ENCODE measurements at regions not wholly inside any gene's neighbourhood (a gene's known extent, or its start where the extent isn't known, plus 50 kb on each side); places are given as distances from the start of the nearest gene placed in this dataset.

DNA sequence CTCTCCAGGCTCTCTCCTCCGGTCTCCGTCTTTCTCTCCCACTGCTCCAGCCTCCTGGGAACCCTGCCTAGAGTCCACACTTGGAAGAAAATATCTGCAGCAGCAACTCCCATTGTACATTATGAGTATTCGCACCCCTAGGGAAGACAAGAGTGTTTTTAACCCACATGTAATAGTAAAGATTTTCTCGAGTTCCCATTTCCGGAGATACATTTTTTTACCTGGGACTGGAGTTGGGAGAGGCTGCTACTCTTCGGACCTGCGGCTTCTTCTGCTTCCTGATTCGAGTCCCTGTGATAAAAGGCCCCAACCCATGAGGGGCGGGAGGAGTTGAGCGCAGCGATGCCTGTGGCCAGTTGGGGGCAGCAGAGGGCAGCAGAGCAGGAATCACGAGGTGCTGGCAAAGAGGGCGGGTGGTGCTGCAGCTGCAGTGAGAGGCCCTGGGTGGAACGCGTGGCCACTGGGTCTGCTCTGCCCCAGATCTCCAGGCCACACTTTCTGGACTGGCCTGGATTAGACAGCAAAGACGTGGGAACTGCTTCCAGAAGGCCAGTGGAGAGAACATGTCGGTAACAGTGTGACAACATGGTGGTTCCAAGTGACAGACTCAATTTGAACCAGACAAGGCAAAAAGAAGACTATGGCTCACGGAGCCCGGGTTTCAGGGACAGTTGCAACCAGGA lies 221.0 kb upstream of the CSF3R start:
- no peak overlapping the region for H3K27ac Mint-ChIP-seq
- H3K4me1 Mint-ChIP-seq: peaks cover 7% of the 10 kb centered on the region
- ATAC-seq (peak; percentile 70), DNase-seq (ENCODE audit: low spot score in 2 of 2) (peak; percentile 54 to 81)
- no peak overlapping the region for H3K4me3 Mint-ChIP-seq
- no peaks in the 10 kb centered on the region for H3K9me3 Mint-ChIP-seq
- no peaks in the 10 kb centered on the region for H3K36me3 Mint-ChIP-seq

DNA sequence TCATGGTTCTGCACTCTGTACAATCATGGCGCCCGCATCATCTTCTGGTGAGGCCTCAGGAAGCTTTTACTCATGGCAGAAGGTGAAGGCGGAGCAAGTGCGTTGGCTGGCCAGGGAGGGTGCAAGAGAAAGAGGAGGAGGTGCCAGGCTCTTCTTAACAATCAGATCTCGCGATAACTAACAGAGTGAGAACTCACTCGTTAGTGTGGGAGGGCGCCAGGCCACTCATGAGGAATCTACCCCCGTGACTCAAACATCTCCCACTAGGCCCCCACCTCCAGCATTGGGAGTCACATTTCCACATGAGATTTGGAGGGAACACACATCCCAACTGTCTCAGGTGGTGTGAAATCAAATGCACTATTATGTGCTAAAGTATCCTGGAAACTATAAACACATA lies 220.2 kb upstream of the CSF3R start:
- ATAC-seq (no peak), DNase-seq (ENCODE audit: low spot score in 2 of 2) (no peak)
- no peaks in the 10 kb centered on the region for H3K36me3 Mint-ChIP-seq
- H3K27ac Mint-ChIP-seq: no peak overlapping the region
- no peak overlapping the region for H3K4me3 Mint-ChIP-seq
- peaks cover 7% of the 10 kb centered on the region for H3K4me1 Mint-ChIP-seq
- H3K9me3 Mint-ChIP-seq: no peaks in the 10 kb centered on the region

DNA sequence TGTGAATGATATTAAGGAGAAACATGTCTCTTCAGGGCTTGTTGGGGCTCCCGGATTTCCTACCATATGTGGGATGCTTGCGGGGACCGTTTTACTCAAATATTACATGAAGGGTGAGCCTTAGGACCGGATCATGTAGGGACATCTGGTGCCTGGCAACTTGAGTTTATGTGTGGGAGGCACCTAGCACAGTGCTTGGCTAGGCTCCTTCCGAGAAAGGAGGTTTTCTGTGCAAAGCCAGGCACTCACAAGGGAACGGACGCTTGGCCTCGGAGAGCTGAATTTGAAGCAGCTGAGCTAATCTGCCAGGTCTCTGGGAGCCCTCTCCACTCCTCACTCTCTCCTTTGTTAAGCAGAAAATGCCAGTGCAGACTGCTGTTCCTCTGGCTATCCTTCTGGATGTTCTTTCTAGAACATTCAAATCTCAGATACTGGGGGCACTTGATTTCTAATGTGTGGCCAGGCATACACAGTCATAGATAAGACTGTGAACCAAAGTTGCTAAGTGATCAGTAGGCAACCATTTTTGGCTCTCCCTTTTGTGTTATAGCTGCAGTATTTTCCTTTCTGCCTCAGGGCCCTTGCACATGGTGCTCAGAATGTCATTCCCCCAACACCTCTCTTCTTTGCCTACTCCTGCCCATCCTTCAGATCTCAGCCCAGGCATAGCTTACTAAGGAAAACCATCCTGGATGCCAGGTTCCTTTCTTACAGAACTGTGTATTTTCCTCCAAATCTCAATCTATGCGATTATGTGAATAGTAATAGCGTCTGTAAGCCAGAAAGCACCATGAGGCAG lies 216.6 kb upstream of the CSF3R start:
- H3K9me3 Mint-ChIP-seq: no peaks in the 10 kb centered on the region
- no peak overlapping the region for H3K4me3 Mint-ChIP-seq
- H3K36me3 Mint-ChIP-seq: no peaks in the 10 kb centered on the region
- peaks cover 7% of the 10 kb centered on the region for H3K4me1 Mint-ChIP-seq
- DNase-seq (ENCODE audit: low spot score in 2 of 2) (no peak), ATAC-seq (no peak)
- no peak overlapping the region for H3K27ac Mint-ChIP-seq

DNA sequence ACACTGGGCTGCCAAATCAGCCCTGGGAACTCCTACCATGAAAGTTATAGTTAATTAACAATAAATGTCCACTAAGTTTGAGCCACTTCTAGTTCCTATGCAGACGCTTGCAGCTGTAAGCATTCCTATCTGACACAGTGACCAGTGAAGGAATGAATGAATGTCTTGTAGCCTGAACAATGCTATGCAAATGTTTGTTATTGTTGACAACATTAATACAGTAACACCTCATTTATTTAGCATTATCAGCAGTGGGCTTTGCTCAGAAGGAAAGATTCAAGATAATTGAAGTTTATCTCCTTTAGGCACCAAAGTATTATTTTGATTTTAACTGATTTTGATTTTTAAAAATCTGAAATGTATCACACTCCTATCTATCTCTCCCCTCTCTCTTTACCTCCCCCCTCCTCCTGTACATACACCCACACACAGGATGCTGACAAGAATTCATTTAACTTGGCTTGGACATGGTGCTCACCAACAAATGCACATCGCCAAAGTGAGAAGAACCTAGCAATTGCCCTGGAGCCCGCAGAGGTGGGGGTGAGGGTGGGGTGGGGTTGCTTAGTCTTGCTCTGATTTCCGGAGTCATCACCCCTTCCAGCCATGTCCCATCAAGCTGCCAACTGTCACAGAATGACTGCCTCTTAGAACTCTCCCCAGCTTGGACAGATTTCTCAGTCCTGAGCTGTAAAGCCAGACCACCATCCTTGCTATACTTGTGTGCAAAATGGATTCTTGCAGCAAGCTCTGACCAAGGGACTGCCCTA lies 215.3 kb upstream of the CSF3R start:
- Mint-ChIP-seq H3K36me3 (no peaks in the 10 kb centered on the region), H3K4me3 (no peak overlapping the region), H3K9me3 (no peaks in the 10 kb centered on the region), H3K27ac (no peak overlapping the region), H3K4me1 (no peaks in the 10 kb centered on the region)
- ATAC-seq (no peak), DNase-seq (ENCODE audit: low spot score in 2 of 2) (no peak)

DNA sequence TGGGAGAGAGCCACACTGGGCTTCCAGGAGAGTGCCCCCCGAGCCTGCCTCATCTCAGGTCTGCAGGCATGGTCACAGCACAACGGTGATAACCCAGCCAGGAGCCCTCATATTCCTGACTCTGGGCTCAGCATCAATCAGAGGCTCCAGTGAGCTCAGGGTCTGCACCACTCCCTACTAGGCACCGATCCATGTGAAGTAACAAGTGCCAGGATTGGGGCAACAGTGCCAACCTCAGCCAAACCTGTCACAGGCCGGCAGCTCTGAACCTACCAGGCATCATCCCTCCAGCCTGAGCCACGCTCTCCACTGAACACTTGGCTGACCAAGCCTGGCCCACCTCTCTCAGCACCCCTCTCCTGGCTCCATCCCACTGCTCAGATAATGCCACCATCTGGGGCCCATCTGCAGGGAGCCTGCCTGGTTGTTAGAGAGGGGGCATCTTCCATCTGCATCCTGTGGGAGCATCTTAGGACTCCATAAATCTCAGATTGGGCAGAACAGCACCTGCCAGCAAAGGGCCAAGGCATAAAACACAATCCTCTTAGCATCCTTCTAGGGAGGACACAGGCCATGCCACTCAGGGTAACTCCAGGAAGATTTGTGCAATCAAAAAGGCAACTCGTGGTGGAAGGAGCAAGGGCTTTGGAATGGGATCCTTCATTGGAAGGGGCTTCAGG lies 213.7 kb upstream of the CSF3R start:
- Mint-ChIP-seq H3K9me3 (no peaks in the 10 kb centered on the region), H3K4me1 (no peaks in the 10 kb centered on the region), H3K4me3 (no peak overlapping the region), H3K27ac (no peak overlapping the region), H3K36me3 (no peaks in the 10 kb centered on the region)
- ATAC-seq: no peak
- no peak for DNase-seq (ENCODE audit: low spot score in 2 of 2)

DNA sequence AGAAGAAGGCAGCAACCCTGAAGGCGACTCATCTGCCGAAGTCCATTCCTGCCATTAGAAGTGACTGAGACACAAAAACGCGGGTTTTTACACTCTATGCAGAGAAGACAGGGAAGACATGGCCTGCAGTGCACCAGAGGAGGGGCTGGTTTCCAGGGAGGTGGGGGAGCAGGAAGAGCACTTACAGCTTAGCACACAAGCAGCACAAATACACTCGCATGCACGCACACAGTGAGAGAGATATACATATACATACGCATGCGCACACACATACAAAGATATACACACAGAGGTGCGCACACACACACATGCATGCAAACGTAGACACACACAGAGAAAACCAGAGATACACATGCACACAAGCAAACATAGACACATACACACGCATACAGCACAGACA lies 210.9 kb upstream of the CSF3R start:
- no peaks in the 10 kb centered on the region for H3K36me3 Mint-ChIP-seq

DNA sequence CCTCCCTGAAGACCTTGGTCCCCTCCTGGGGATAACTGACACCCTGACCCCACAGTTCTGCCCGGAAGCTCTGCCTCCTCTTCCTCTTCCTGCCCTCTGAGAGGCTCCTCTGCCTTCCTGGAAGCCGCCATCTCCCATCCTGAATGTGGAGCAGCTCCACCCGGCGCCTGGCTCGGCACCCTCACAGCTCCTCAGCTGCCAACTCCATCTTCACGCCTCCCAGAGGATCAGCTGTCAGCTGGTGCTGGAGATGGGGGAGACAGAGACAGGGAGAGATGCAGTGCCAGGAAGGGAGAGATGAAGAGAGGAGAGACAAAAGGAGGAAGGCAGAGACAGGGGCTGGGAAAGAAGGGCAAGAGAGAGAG lies 210.4 kb upstream of the CSF3R start:
- no peak overlapping the region for H3K4me3 Mint-ChIP-seq
- DNase-seq (ENCODE audit: low spot score in 2 of 2): no peak
- H3K36me3 Mint-ChIP-seq: no peaks in the 10 kb centered on the region
- ATAC-seq: no peak
- H3K27ac Mint-ChIP-seq: no peak overlapping the region
- H3K4me1 Mint-ChIP-seq: no peaks in the 10 kb centered on the region
- H3K9me3 Mint-ChIP-seq: no peaks in the 10 kb centered on the region

More for the DNA sequence above, 210.9 kb upstream of the CSF3R start:
- H3K27ac Mint-ChIP-seq: no peak overlapping the region
- no peak overlapping the region for H3K4me3 Mint-ChIP-seq
- no peaks in the 10 kb centered on the region for H3K9me3 Mint-ChIP-seq
- ATAC-seq (no peak), DNase-seq (ENCODE audit: low spot score in 2 of 2) (no peak)
- H3K4me1 Mint-ChIP-seq: no peaks in the 10 kb centered on the region

DNA sequence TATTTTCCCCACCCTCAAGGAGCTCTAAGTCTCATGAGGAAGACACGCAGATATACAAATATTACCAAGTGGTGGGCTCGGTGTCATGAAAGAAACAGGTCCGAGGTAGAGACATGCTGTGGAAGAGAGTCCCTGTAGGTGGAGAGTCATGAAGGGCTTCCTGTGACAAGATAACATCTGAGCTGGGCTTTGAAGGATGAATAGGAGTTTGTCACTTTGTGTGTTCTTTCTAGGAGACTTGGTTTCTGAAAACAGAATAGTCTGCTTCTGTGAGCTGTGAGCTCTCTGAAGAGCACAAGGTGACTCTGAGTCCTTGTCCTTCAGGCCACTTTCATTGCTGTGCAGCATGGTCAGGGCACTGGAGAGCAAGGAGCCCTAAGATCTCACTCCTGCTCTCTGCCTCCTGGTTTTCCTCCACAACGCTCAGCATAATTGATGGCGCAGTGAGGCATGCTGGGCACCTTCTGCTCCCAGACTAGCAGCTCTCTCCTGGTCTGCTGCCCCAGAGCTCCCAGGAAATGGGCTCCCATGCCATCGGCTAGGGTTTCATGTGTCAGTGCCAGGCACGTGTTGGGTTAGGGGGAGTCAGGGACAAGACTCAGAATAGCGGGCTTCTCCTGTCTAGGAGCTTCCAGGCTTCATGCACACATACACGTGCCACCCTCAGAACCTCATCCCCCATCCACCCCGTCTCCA lies 209.9 kb upstream of the CSF3R start:
- no peaks in the 10 kb centered on the region for H3K9me3 Mint-ChIP-seq
- no peak overlapping the region for H3K27ac Mint-ChIP-seq
- H3K36me3 Mint-ChIP-seq: no peaks in the 10 kb centered on the region
- H3K4me1 Mint-ChIP-seq: no peaks in the 10 kb centered on the region
- ATAC-seq: no peak
- no peak overlapping the region for H3K4me3 Mint-ChIP-seq
- no peak for DNase-seq (ENCODE audit: low spot score in 2 of 2)

DNA sequence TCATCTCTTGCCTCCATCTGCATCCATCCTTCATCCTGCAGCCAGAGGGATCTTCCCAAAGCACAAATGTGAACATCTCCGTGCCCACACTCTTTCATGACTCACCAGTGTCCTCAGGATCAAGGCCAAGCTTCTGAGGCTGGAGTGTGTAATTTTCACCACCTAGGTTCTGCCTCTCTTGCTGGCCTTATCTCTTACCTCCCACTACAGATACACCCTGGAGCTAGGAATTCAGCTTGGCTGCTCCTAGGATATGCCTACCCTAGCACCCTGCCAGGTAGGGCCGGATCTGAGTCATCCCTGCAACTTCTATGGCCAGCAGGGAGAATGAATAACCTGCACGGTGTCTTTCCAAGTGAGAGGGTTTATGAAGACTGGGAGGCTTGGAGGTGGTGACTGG lies 208.7 kb upstream of the CSF3R start:
- Mint-ChIP-seq H3K4me1 (no peaks in the 10 kb centered on the region), H3K4me3 (no peak overlapping the region), H3K9me3 (no peaks in the 10 kb centered on the region), H3K36me3 (no peaks in the 10 kb centered on the region), H3K27ac (no peak overlapping the region)
- ATAC-seq (no peak), DNase-seq (ENCODE audit: low spot score in 2 of 2) (no peak)

DNA sequence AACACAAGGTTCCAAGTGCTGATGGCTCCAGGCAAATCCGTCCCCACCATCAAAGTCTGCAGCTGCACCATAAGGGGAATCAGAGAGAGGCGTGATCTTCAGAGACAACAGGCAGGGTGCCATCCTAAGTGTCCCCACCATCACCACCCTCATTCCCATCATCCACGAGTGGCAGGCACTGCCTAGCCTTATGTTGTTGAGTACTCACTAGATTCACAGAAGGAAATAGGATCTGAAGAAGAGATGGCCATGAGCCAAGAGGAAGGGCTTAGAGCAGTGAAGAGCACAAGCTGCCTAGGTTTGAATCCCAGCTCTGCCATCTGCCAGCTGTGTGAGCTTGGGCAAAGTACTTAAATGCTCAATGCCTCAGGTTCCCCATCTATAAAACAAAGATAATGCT lies 207.3 kb upstream of the CSF3R start:
- no peaks in the 10 kb centered on the region for H3K4me1 Mint-ChIP-seq
- no peak for ATAC-seq

DNA sequence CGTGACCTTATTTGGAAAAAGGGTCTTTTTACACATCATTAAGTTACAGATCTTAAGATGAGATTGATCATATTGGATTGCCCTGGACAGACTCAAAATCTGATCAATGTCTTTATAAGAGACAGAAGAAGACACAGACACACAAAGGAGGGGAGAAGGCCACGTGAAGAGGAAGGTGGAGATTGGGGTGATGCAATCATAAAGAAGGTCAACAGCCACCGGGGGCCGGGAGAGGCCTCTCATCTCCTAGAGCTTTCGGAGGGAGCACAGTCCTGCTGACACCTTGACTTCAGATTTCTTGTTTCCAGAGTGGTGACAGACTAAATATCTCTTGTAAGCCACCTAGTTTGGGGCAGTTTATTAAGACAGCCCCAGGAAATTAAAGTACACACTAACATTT lies 204.6 kb upstream of the CSF3R start:
- no peak for ATAC-seq
- no peak for DNase-seq (ENCODE audit: low spot score in 2 of 2)
- Mint-ChIP-seq H3K4me3 (no peak overlapping the region), H3K9me3 (no peaks in the 10 kb centered on the region), H3K36me3 (no peaks in the 10 kb centered on the region), H3K27ac (no peak overlapping the region), H3K4me1 (no peaks in the 10 kb centered on the region)

More for the DNA sequence above, 207.3 kb upstream of the CSF3R start:
- DNase-seq (ENCODE audit: low spot score in 2 of 2): no peak
- H3K27ac Mint-ChIP-seq: no peak overlapping the region
- no peaks in the 10 kb centered on the region for H3K9me3 Mint-ChIP-seq
- H3K4me3 Mint-ChIP-seq: no peak overlapping the region
- no peaks in the 10 kb centered on the region for H3K36me3 Mint-ChIP-seq

DNA sequence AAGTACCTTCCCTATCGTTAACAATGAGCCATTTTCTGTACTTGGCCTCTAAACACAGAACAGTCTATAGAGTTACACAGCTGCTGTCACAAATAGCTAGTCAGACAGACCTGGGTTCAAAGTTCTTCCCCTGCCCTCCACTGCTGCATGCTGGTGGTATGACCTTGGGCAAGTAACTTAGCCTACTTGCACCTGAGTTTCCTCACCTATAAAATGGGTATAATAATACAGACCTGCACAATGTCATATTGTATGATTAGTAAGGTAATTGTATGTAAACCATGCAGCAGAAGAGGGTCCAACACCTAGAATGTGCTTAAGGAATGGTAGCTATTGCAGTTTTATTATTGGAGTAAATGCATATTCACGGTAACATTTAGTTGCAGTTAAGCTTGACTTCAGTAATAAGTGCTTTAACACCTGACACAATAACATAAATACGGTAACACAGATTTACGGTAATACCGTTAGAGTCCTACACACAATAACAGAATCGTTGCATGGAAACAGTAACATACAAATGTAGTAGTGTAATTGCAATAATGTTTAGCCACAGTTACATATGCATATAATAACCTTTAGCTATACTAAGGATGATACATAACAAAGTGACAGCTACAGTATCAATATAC lies 193.3 kb upstream of the CSF3R start:
- no peak for DNase-seq (ENCODE audit: low spot score in 2 of 2)
- Mint-ChIP-seq H3K4me3 (no peak overlapping the region), H3K27ac (no peak overlapping the region), H3K4me1 (no peaks in the 10 kb centered on the region), H3K9me3 (no peaks in the 10 kb centered on the region), H3K36me3 (no peaks in the 10 kb centered on the region)
- no peak for ATAC-seq

DNA sequence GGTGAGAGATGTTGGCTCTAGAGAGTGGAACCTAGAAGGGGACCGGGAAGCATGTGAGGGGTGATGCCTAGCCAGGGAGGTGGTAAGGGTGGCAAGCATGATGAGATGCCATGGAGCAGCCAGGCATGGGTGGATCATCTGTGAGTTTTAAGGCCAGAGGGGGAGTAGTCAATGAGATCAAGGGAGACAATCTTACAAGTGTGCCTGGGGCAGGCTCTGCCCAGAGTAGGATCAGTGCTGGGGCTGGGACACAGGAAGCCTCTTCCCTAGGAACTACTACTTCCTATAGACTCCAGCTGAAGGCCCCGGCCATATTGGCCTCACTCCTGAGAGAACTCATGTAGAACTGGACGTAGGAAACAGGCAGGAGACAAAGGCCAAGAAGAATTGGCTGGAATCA lies 192.4 kb upstream of the CSF3R start:
- ATAC-seq (no peak), DNase-seq (ENCODE audit: low spot score in 2 of 2) (no peak)
- Mint-ChIP-seq H3K27ac (no peak overlapping the region), H3K4me3 (no peak overlapping the region), H3K9me3 (no peaks in the 10 kb centered on the region), H3K36me3 (no peaks in the 10 kb centered on the region), H3K4me1 (no peaks in the 10 kb centered on the region)

DNA sequence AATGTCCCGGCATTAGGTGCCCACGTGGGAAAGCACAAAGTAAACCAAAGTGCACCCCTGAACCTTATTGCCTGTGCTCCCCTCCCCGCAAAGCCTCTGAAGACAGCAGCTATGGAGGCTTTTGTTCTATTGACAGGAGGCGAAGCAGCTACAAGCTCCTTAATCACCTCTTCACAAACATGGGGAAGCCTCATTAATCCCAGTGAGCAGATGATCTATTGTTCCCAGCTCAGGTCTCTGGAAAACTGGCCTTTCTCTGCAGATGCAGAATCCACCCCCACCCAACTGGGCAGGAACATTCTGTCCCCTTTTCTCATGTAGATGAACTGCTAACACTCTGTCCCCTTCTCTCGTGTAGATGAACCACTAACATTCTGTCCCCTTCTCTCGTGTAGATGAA lies 190.5 kb upstream of the CSF3R start:
- no peak overlapping the region for H3K27ac Mint-ChIP-seq
- H3K9me3 Mint-ChIP-seq: no peaks in the 10 kb centered on the region
- DNase-seq (ENCODE audit: low spot score in 2 of 2) (no peak), ATAC-seq (no peak)
- H3K4me3 Mint-ChIP-seq: no peak overlapping the region
- H3K4me1 Mint-ChIP-seq: no peaks in the 10 kb centered on the region
- no peaks in the 10 kb centered on the region for H3K36me3 Mint-ChIP-seq
